ENCODE measurements at regions not wholly inside any gene's neighbourhood (a gene's known extent, or its start where the extent isn't known, plus 50 kb on each side); places are given as distances from the start of the nearest gene placed in this dataset.
"Not testable (repeated sequence)": the region's sequence is repeated elsewhere in the genome, so short reads cannot be mapped to it uniquely, and the experiment has no call there.

DNA sequence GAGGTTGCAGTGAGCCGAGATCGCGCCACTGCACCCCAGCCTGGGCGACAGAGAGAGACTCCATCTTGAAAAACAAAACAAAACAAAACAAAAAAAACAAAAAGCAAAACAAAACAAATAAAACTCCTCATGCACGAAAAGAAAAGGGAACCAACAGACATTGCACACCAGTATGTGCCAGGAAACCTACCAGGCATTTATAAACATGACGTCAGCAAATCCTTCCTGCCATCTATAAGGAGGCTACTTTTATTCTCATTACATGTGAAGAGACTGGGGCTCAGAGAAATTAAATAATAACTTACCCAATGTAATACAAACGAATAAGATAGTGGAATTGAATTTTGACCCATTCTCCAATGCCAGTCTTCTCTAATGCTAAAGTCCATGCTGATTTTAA, 197.2 kb downstream of the NUFIP1 start:
- TF ChIP-seq TAF1 (IDR thresholded peaks at IDR 0.05; ENCODE audit: borderline replicate concordance, low read depth, low read length): no peak
- TF ChIP-seq POLR2AphosphoS5 (IDR thresholded peaks at IDR 0.05; ENCODE audit: low read depth, low read length): no peak
- TF ChIP-seq POLR2A (IDR thresholded peaks at IDR 0.05; ENCODE audit: low read depth, low read length): no peak
- DNase-seq (ENCODE audit: insufficient read length) (no peak), FAIRE-seq (no peak)

DNA sequence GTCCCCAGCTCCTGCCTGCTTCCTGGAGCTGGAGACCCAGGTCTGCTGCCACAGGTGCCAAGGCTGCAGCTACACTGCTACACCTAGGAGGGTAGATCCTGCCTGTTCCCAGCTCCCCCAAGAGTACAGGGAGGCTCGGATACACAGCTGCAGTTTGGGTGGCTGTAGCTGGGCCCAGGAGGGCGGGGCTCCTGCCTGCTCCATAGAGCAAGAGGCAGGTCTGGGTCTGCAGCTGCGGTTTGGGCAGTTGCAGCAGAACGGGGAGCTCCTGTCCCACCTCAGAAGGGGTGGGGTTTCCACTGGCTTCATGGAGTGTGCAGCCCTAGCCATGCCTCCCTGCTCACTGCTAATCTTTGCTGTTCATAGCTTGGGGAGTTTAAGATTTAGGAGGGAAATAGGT, 199.0 kb downstream of the NUFIP1 start:
- no peak for TF ChIP-seq TAF1 (IDR thresholded peaks at IDR 0.05; ENCODE audit: borderline replicate concordance, low read depth, low read length)
- no peak for TF ChIP-seq POLR2A (IDR thresholded peaks at IDR 0.05; ENCODE audit: low read depth, low read length)
- no peak for TF ChIP-seq POLR2AphosphoS5 (IDR thresholded peaks at IDR 0.05; ENCODE audit: low read depth, low read length)
- FAIRE-seq (no peak), DNase-seq (ENCODE audit: insufficient read length) (no peak)

GRCh38 chr13:44787617-44788016, 201.7 kb downstream of the NUFIP1 start:
- DNase-seq (ENCODE audit: insufficient read length) (no peak), FAIRE-seq (no peak)
- TF ChIP-seq TAF1 (IDR thresholded peaks at IDR 0.05; ENCODE audit: borderline replicate concordance, low read depth, low read length) (no peak), POLR2AphosphoS5 (IDR thresholded peaks at IDR 0.05; ENCODE audit: low read depth, low read length) (no peak)

GRCh38 chr13:44786756-44787155, 202.5 kb downstream of the NUFIP1 start:
- FAIRE-seq (no peak), DNase-seq (ENCODE audit: insufficient read length) (no peak)
- TF ChIP-seq POLR2A (IDR thresholded peaks at IDR 0.05; ENCODE audit: low read depth, low read length) (no peak), TAF1 (IDR thresholded peaks at IDR 0.05; ENCODE audit: borderline replicate concordance, low read depth, low read length) (no peak), POLR2AphosphoS5 (IDR thresholded peaks at IDR 0.05; ENCODE audit: low read depth, low read length) (no peak)

- DNase-seq (ENCODE audit: insufficient read length) (no peak), FAIRE-seq (no peak)
- TF ChIP-seq POLR2AphosphoS5 (IDR thresholded peaks at IDR 0.05; ENCODE audit: low read depth, low read length) (no peak), POLR2A (IDR thresholded peaks at IDR 0.05; ENCODE audit: low read depth, low read length) (no peak), TAF1 (IDR thresholded peaks at IDR 0.05; ENCODE audit: borderline replicate concordance, low read depth, low read length) (no peak)
Measured at GRCh38 chr13:44785401-44785800, 203.9 kb downstream of the NUFIP1 start.

DNA sequence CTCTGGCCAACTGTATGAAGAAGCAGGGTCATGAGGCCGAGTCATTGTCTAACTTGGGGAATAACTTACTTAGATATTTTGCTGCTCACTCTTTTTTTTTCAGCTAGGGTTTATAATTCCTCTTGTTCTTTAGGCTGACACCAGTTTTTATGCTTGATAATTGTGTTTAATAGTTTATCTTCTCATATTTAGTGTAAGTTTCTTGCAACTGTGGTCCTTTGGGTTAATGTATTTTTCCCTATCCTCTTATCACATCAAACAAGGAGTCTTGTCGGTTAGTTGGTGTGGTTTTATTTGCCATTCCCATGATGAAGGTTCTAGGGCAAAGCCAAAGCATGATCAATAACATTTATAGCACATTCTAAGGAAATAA, 204.6 kb downstream of the NUFIP1 start:
- DNase-seq (ENCODE audit: insufficient read length) (no peak), FAIRE-seq (no peak)
- TF ChIP-seq POLR2A (IDR thresholded peaks at IDR 0.05; ENCODE audit: low read depth, low read length) (no peak), POLR2AphosphoS5 (IDR thresholded peaks at IDR 0.05; ENCODE audit: low read depth, low read length) (no peak), TAF1 (IDR thresholded peaks at IDR 0.05; ENCODE audit: borderline replicate concordance, low read depth, low read length) (no peak)

DNA sequence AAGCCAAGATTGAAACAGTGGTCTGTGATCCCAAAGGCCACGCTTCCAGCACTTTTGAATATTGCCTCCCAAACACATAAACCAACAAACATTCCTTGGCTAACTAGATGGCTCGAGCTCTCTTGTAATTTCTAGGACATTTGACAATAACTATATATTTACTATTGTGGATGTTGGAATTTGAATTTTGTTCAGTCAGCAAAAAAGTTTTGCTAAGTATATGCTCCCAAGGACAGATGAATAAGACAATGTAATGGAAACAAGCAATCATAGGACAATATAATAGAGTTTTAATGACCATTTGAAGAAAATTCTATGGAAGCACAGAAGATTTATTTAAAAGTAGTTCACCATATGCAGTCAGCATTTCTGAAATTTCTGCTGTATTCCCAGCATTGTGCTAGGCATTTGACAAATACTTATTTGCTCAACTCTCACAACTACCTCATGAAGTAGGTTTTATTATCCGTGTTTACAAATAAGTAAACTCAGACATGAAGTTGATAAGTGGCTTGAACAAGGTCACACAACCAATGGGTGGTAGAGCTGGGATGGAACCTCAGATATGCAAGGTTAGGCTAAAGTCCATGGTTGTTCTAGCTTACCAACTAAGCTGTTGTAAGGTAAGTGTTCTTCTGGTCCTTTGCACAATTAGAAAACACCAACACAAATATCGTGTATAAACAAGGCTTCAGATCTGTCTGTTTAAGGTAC, 205.1 kb downstream of the NUFIP1 start:
- FAIRE-seq (no peak), DNase-seq (ENCODE audit: insufficient read length) (no peak)
- TF ChIP-seq POLR2A (IDR thresholded peaks at IDR 0.05; ENCODE audit: low read depth, low read length) (no peak), TAF1 (IDR thresholded peaks at IDR 0.05; ENCODE audit: borderline replicate concordance, low read depth, low read length) (no peak), POLR2AphosphoS5 (IDR thresholded peaks at IDR 0.05; ENCODE audit: low read depth, low read length) (no peak)

- FAIRE-seq: no peak
Measured at GRCh38 chr13:44780591-44781280, 204.6 kb upstream of the TSC22D1 start.

DNA sequence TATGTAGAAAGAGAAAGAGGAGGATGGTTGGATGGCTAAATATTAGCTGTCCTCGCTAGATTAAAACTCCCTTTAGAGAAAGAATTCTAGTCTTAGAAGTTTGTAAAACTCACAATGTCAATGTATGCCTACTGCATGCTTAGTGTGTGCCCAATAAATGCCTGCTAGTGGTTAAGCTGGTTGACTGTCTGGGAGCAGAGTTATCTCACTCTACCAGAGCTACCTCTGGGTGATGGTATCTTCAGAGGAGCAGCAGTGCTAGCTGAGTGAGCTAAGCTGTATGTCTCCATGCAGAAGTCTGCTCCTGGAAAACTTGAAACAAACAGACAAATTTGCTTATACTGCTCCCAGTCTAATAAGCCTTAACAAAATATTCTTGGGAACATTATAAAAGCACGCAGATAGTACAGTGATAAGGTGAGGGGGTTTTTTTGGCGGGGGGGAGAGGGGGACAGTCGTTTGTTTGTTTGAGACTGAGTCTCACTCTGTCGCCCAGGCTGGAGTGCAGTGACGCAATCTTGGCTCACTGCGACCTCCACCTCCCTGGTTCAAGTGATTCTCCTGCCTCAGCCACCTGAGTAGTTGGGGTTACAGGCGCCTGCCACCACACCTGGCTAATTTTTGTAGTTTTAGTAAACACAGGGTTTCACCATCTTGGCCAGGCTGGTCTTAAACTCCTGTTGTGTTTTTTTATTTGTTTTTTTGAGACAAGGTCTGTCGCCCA, 202.8 kb upstream of the TSC22D1 start:
- DNase-seq (ENCODE audit: insufficient read length) (no peak), FAIRE-seq (no peak)
- no peak for TF ChIP-seq TAF1 (IDR thresholded peaks at IDR 0.05; ENCODE audit: borderline replicate concordance, low read depth, low read length)
- TF ChIP-seq POLR2AphosphoS5 (IDR thresholded peaks at IDR 0.05; ENCODE audit: low read depth, low read length): no peak
- TF ChIP-seq POLR2A (IDR thresholded peaks at IDR 0.05; ENCODE audit: low read depth, low read length): no peak

More at GRCh38 chr13:44780591-44781280, 204.6 kb upstream of the TSC22D1 start:
- no peak for DNase-seq (ENCODE audit: insufficient read length)
- TF ChIP-seq POLR2A (IDR thresholded peaks at IDR 0.05; ENCODE audit: low read depth, low read length): no peak
- no peak for TF ChIP-seq POLR2AphosphoS5 (IDR thresholded peaks at IDR 0.05; ENCODE audit: low read depth, low read length)
- no peak for TF ChIP-seq TAF1 (IDR thresholded peaks at IDR 0.05; ENCODE audit: borderline replicate concordance, low read depth, low read length)

DNA sequence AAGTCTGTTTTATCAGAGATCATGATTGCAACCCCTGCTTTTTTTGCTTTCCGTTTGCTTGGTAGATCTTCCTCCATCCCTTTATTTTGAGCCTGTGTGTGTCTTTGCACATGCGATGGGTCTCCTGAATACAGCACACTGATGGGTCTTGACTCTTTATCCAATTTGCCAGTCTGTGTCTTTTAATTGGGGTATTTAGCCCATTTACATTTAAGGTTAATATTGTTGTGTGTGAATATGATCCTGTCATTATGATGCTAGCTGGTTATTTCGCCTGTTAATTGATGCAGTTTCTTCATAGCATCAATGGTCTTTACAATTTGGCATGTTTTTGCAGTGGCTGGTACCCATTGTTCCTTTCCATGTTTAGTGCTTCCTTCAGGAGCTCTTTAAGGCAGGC, 199.2 kb upstream of the TSC22D1 start:
- DNase-seq (ENCODE audit: insufficient read length); FAIRE-seq: not testable (repeated sequence)

DNA sequence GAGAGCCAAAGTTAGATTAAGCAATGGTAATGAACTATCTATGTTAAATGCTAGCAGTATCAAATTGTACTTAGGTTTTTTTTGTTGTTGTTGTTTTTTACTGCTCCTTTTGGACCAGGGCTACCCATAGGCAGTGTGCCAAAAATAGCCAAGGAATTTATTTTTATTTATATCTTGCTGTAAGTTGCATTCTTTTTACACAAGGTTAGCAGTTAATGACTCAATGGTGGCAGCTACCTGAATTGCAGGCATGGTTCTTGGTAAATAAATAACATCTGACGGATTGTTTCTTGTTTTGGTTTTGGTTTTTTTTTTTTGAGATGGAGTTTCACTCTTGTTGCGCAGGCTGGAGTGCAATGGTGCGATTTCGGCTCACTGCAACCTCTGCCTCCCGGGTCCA, 194.8 kb upstream of the TSC22D1 start:
- no peak for TF ChIP-seq TAF1 (IDR thresholded peaks at IDR 0.05; ENCODE audit: borderline replicate concordance, low read depth, low read length)
- TF ChIP-seq POLR2AphosphoS5 (IDR thresholded peaks at IDR 0.05; ENCODE audit: low read depth, low read length): no peak
- TF ChIP-seq POLR2A (IDR thresholded peaks at IDR 0.05; ENCODE audit: low read depth, low read length): no peak
- no peak for DNase-seq (ENCODE audit: insufficient read length)
- no peak for FAIRE-seq

- TF ChIP-seq TAF1 (IDR thresholded peaks at IDR 0.05; ENCODE audit: borderline replicate concordance, low read depth, low read length) (no peak), POLR2AphosphoS5 (IDR thresholded peaks at IDR 0.05; ENCODE audit: low read depth, low read length) (no peak), POLR2A (IDR thresholded peaks at IDR 0.05; ENCODE audit: low read depth, low read length) (no peak)
- no peak for DNase-seq (ENCODE audit: insufficient read length)
- FAIRE-seq: no peak
Measured at GRCh38 chr13:44769686-44770085, 193.6 kb upstream of the TSC22D1 start.
